ENCODE measurements at regions not wholly inside any gene's neighbourhood (a gene's known extent, or its start where the extent isn't known, plus 50 kb on each side); places are given as distances from the start of the nearest gene placed in this dataset.

DNA sequence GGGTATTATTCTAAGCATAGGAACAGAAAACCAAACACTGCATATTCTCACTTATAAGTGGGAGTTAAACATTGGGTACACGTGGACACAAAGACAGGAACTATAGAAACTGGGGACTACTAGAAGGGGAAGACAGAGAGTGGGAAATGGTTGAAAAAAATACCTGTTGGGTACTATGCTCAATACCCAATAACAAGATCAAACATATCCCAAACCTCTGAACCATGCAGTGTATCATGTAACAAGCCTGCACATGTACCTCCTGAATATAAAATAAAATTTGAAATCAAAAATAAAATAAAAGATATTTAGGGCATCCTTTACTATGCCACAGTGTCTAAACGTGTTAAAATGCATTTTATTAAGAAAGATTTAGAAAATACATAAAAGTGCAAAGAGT is 221.0 kb upstream of the TFPI start:
- TF ChIP-seq, protein P1, sequence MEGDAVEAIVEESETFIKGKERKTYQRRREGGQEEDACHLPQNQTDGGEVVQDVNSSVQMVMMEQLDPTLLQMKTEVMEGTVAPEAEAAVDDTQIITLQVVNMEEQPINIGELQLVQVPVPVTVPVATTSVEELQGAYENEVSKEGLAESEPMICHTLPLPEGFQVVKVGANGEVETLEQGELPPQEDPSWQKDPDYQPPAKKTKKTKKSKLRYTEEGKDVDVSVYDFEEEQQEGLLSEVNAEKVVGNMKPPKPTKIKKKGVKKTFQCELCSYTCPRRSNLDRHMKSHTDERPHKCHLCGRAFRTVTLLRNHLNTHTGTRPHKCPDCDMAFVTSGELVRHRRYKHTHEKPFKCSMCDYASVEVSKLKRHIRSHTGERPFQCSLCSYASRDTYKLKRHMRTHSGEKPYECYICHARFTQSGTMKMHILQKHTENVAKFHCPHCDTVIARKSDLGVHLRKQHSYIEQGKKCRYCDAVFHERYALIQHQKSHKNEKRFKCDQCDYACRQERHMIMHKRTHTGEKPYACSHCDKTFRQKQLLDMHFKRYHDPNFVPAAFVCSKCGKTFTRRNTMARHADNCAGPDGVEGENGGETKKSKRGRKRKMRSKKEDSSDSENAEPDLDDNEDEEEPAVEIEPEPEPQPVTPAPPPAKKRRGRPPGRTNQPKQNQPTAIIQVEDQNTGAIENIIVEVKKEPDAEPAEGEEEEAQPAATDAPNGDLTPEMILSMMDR (conservative IDR thresholded peaks at IDR 0.05; ENCODE audit: low read length): no peak
- no peak for TF ChIP-seq EZH2phosphoT487 (IDR thresholded peaks at IDR 0.05; ENCODE audit: borderline replicate concordance, low read depth, low read length)

All from OCI-LY7 (cell line).